ENCODE measurements at regions not wholly inside any gene's neighbourhood (a gene's known extent, or its start where the extent isn't known, plus 50 kb on each side); places are given as distances from the start of the nearest gene placed in this dataset.

DNA sequence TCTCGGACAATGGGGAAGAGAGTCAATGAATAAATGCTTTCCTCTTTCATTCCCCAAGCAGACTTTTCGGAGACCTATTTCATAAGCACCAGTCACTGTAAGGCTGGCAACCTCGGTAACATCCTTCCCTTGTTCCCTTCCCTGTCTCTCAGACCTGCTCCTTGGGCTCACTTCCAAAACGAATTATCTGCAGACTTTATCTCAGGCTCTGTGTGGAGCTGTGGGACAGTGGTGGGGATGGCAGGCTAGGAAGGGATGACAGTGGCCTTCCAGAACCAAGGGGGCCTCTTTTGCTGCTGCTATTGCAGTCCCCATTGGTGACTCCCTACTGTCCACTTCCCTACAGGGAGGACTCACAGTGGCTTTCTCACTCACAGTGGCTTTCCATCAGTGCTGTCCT lies 185.6 kb upstream of the MEX3C start:
- TF ChIP-seq, protein P1, sequence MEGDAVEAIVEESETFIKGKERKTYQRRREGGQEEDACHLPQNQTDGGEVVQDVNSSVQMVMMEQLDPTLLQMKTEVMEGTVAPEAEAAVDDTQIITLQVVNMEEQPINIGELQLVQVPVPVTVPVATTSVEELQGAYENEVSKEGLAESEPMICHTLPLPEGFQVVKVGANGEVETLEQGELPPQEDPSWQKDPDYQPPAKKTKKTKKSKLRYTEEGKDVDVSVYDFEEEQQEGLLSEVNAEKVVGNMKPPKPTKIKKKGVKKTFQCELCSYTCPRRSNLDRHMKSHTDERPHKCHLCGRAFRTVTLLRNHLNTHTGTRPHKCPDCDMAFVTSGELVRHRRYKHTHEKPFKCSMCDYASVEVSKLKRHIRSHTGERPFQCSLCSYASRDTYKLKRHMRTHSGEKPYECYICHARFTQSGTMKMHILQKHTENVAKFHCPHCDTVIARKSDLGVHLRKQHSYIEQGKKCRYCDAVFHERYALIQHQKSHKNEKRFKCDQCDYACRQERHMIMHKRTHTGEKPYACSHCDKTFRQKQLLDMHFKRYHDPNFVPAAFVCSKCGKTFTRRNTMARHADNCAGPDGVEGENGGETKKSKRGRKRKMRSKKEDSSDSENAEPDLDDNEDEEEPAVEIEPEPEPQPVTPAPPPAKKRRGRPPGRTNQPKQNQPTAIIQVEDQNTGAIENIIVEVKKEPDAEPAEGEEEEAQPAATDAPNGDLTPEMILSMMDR (IDR thresholded peaks at IDR 0.05) = no peak
- no peak for TF ChIP-seq POLR2A (IDR thresholded peaks at IDR 0.05)

Data from heart left ventricle (tissue), 13 donors.